Pancreas (tissue), 10 donors: ENCODE measurements at regions not wholly inside any gene's neighbourhood (a gene's known extent, or its start where the extent isn't known, plus 50 kb on each side); places are given as distances from the start of the nearest gene placed in this dataset.

Experiments used
- ATAC-seq, 4 donors: fragments of 200-7000 bp; cut with Tn5 transposase; one replicate each; pipeline versions ENCODE4 v1.8.0 to v1.9.1; 2020; ENCODE audit warnings: mild to moderate bottlenecking in 4 of 4, moderate library complexity in 4 of 4
- DNase-seq, 6 donors: peaks; one replicate each; pipeline ENCODE4 v3.0.0-alpha.2; 2020
- FAIRE-seq: peaks from 2 replicates; lab custom pipeline; 2012; peaks lifted over from hg19 to GRCh38; lab: Jason Lieb, UNC
- H3K27ac ChIP-seq, 4 donors: fragments of 200-600 bp; sonication (generic); 1 replicate in 3 of 4; 2 replicates in 1 of 4; pipeline versions ENCODE4 v1.5.0 to v1.8.0; 2020
- H3K27me3 ChIP-seq, 4 donors: fragments of 200-600 bp; one replicate each; pipeline ENCODE4 v1.8.0; 2021
- H3K36me3 ChIP-seq, 3 donors: fragments of 200-600 bp; sonication (generic) in 1 of 3; one replicate each; pipeline versions ENCODE4 v1.5.0 to v1.8.0; 2020 to 2021
- H3K4me1 ChIP-seq, 3 donors: fragments of 200-600 bp; one replicate each; pipeline ENCODE4 v1.8.0; 2021
- H3K4me3 ChIP-seq, 4 donors: fragments of 200-600 bp; sonication (generic) in 2 of 4; one replicate each; pipeline versions ENCODE4 v1.5.0 to v1.8.0; 2020 to 2021
- H3K9me3 ChIP-seq, 4 donors: fragments of 200-600 bp; one replicate each; pipeline ENCODE4 v1.8.0; 2021
- CTCF ChIP-seq, 4 donors: fragments of 200-600 bp; sonication (generic) in 3 of 4; IDR thresholded peaks; one replicate each; pipeline versions ENCODE4 v1.5.0 to v1.8.0; 2021; ENCODE audit warnings: antibody characterized with exemption in 4 of 4
- WGBS, 2 donors: extraction: QIAGEN DNeasy Blood & Tissue Kit; methylation state at CpG; one replicate each; pipeline ENCODE4 v1.1.7; 2013; 5-methylcytosine and 5-hydroxymethylcytosine counted together
- intact Hi-C, 3 donors: fragments of 100-400 bp; cut with DNase I; formaldehyde crosslinking; loops; one replicate each; pipeline versions ENCODE4 v1.11.1 to v1.14.2; 2022
- donor health status: healthy with polysubstance abuse.
- donor health status: DM: no; HTN: no; CAD: no; lungs with moderate emphysema.
- donor health status: DM: no; HTN: no; CAD: no.
- donor health status: control.
- donor health status: control.
- donor health status: Bipolar disorder and iron deficiency.
- donor health status: DM: yes; HTN: yes; CAD: no.
- donor health status: DM: no; HTN: no; CAD: no.
- donor health status: DM: no; HTN: no; CAD: no.
- donor health status: DM: yes; HTN: yes; CAD: no.

- intact Hi-C loops = no loop called here
- H3K9me3 ChIP-seq = no peaks in the 10 kb centered on the region
Observed at GRCh38 chr6:156659822-156660198, 117.4 kb upstream of the ARID1B start.

GRCh38 chr6:156658966-156659821 lies 118.0 kb upstream of the ARID1B start:
- no peaks in the 10 kb centered on the region for H3K27me3 ChIP-seq
- intact Hi-C loops = no loop called here
- no peak for TF ChIP-seq CTCF (IDR thresholded peaks at IDR 0.05)

More at GRCh38 chr6:156659822-156660198, 117.4 kb upstream of the ARID1B start:
- no peak for ATAC-seq
- DNase-seq = no peak
- Histone ChIP-seq H3K27ac (no peak overlapping the region), H3K36me3 (no peaks in the 10 kb centered on the region), H3K27me3 (no peaks in the 10 kb centered on the region), H3K4me3 (no peak overlapping the region), H3K4me1 (peaks cover 0 to 3% (median 0%) of the 10 kb centered on the region in 3 donors)
- 62 to 69% methylated on average over 2 of the region's 2 CpGs for WGBS, 2 donors
- TF ChIP-seq CTCF (IDR thresholded peaks at IDR 0.05) = no peak
- no peak for FAIRE-seq

GRCh38 chr6:156658186-156658965 lies 118.8 kb upstream of the ARID1B start:
- Histone ChIP-seq H3K9me3 (no peaks in the 10 kb centered on the region), H3K4me1 (peaks cover 0 to 3% (median 0%) of the 10 kb centered on the region in 3 donors), H3K4me3 (no peak overlapping the region), H3K27me3 (no peaks in the 10 kb centered on the region), H3K36me3 (no peaks in the 10 kb centered on the region), H3K27ac (no peak overlapping the region)
- no peak for DNase-seq
- WGBS, 2 donors = 39 to 42% methylated on average over 12 of the region's 12 CpGs
- peak in 3 of 4 donors; percentile 50 to 85 (median 63) for ATAC-seq
- intact Hi-C loops = no loop called here
- no peak for TF ChIP-seq CTCF (IDR thresholded peaks at IDR 0.05)
- FAIRE-seq = no peak

More at GRCh38 chr6:156658966-156659821, 118.0 kb upstream of the ARID1B start:
- no peak overlapping the region for H3K27ac ChIP-seq
- H3K4me1 ChIP-seq = peaks cover 0 to 3% (median 0%) of the 10 kb centered on the region in 3 donors
- WGBS, 2 donors = 72 to 83% methylated on average over 7 of the region's 7 CpGs
- no peaks in the 10 kb centered on the region for H3K9me3 ChIP-seq
- no peaks in the 10 kb centered on the region for H3K36me3 ChIP-seq
- DNase-seq = no peak
- FAIRE-seq = no peak
- ATAC-seq = no peak
- no peak overlapping the region for H3K4me3 ChIP-seq

GRCh38 chr6:156657296-156657695 lies 119.9 kb upstream of the ARID1B start:
- intact Hi-C loops = no loop called here
- ATAC-seq (no peak), DNase-seq (no peak), FAIRE-seq (no peak)
- TF ChIP-seq CTCF (IDR thresholded peaks at IDR 0.05) = no peak
- H3K27ac ChIP-seq = no peak overlapping the region
- peaks cover 0 to 3% (median 0%) of the 10 kb centered on the region in 3 donors for H3K4me1 ChIP-seq
- no peaks in the 10 kb centered on the region for H3K9me3 ChIP-seq
- H3K36me3 ChIP-seq = no peaks in the 10 kb centered on the region
- H3K27me3 ChIP-seq = no peaks in the 10 kb centered on the region
- WGBS, 2 donors = 93 to 94% methylated on average over 5 of the region's 5 CpGs
- H3K4me3 ChIP-seq = no peak overlapping the region
